ENCODE measurements at regions not wholly inside any gene's neighbourhood (a gene's known extent, or its start where the extent isn't known, plus 50 kb on each side); places are given as distances from the start of the nearest gene placed in this dataset.

DNA sequence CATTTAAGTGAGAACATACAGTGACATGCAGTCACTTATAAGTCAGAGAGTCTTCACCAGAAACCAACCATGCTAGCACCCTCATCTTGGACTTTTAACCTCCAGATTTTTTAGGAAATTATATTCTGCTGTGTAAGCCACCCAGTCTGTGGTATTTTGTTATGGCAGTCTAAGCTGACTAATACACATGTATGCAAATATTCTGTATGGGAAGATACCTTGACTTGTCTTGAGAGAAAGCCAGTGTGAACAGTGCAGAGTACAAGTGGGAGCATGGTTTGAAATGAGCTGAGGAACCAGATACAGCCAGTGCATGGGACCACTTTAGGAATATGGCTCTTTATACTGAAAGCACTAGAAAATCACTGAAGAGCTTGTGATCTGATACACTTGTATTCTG, 110.4 kb upstream of the MAP9 start:
- CTCF ChIA-PET = no interaction called here
- Histone ChIP-seq H4K20me1 (ENCODE audit: insufficient read depth) (no peaks in the 10 kb centered on the region), H3K4me3 (no peak overlapping the region), H2AFZ (no peak overlapping the region), H3K9me2 (ENCODE audit: insufficient read depth) (no peaks in the 10 kb centered on the region), H3K36me3 (ENCODE audit: low read depth) (no peaks in the 10 kb centered on the region), H3K27me3 (ENCODE audit: insufficient read depth, low read depth) (no peaks in the 10 kb centered on the region), H3K4me1 (replicated peaks; ENCODE audit: insufficient read depth) (no peaks in the 10 kb centered on the region), H3F3A (ENCODE audit: insufficient read depth, low read depth) (no peaks in the 10 kb centered on the region), H3K79me2 (ENCODE audit: low read depth) (no peaks in the 10 kb centered on the region), H3K27ac (no peak overlapping the region), H3K4me2 (no peak overlapping the region), H3K9me3 (ENCODE audit: insufficient read depth, low read depth) (no peaks in the 10 kb centered on the region)
- POLR2A ChIA-PET (ENCODE audit: unreplicated experiment) = no interaction called here
- DNase-seq = no peak
- TF ChIP-seq EZH2 (IDR thresholded peaks at IDR 0.05; ENCODE audit: low read depth) = no peak
- no peak for TF ChIP-seq CTCF (conservative IDR thresholded peaks at IDR 0.05)
- BruUV-seq (replicated peaks) = no TSS peak
- intact Hi-C loops (cut with micrococcal nuclease; ENCODE audit: unreplicated experiment) = no loop called here

DNA sequence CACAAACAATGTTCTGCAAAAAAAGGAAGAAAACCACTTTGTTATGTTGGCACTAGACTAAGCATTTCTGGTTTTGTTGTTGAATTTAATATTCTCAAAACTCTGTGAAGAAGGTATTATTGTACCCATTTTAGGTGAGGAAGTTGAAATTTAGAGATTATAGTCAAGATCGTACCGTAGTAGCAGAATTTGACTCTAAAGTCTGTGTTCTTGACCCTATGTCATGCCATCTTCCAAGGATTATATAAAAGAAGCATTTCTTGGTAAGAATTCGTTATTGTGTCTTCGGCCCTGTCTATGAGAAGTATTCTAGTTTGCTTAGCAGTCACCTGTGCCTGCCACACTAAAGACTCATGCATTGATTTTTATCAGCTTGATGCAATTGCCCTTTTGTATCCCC, 104.4 kb upstream of the MAP9 start:
- BruUV-seq (replicated peaks) = no TSS peak
- no peak overlapping the region for H3K4me3 ChIP-seq
- no peaks in the 10 kb centered on the region for H3K79me2 ChIP-seq (ENCODE audit: low read depth)
- no peaks in the 10 kb centered on the region for H3K9me2 ChIP-seq (ENCODE audit: insufficient read depth)
- no peak overlapping the region for H3K27ac ChIP-seq
- TF ChIP-seq EZH2 (IDR thresholded peaks at IDR 0.05; ENCODE audit: low read depth) = no peak
- TF ChIP-seq CTCF (conservative IDR thresholded peaks at IDR 0.05) = no peak
- ChIA-PET CTCF (no interaction called here), POLR2A (ENCODE audit: unreplicated experiment) (no interaction called here)
- no peaks in the 10 kb centered on the region for H3K27me3 ChIP-seq (ENCODE audit: insufficient read depth, low read depth)
- no peak for DNase-seq
- H3K4me2 ChIP-seq = no peak overlapping the region
- H3F3A ChIP-seq (ENCODE audit: insufficient read depth, low read depth) = no peaks in the 10 kb centered on the region
- no peaks in the 10 kb centered on the region for H3K36me3 ChIP-seq (ENCODE audit: low read depth)
- 0 out of 2 replicates have a peak, but pooled peaks cover 3% of the 10 kb centered on the region for H3K9me3 ChIP-seq (ENCODE audit: insufficient read depth, low read depth)
- intact Hi-C loops (cut with micrococcal nuclease; ENCODE audit: unreplicated experiment) = no loop called here
- H2AFZ ChIP-seq = no peak overlapping the region
- H3K4me1 ChIP-seq (replicated peaks; ENCODE audit: insufficient read depth) = no peaks in the 10 kb centered on the region
- H4K20me1 ChIP-seq (ENCODE audit: insufficient read depth) = no peaks in the 10 kb centered on the region

DNA sequence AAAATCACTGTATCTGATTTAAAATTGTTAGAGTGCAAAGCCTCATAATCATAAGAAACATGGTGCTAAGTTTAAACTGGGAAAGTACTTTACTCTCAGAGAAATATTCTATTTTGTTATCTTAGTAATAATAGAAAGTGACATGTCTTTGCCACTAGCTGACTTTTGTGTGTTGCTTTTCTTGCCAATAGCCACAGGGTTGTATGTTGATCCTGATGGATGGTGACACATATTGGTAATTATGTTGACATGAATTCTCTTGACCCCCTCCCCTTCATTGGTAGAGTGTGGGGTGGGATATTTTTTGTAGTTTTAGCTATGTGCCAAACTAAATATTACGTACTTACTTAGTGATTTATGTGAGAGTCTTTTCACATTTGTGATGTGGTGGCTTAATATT, 103.1 kb upstream of the MAP9 start:
- Histone ChIP-seq H4K20me1 (ENCODE audit: insufficient read depth) (no peaks in the 10 kb centered on the region), H3K27ac (no peak overlapping the region), H3K4me3 (no peak overlapping the region), H3K79me2 (ENCODE audit: low read depth) (no peaks in the 10 kb centered on the region), H3K4me2 (no peak overlapping the region), H2AFZ (no peak overlapping the region), H3K27me3 (ENCODE audit: insufficient read depth, low read depth) (no peaks in the 10 kb centered on the region), H3K9me2 (ENCODE audit: insufficient read depth) (no peaks in the 10 kb centered on the region), H3F3A (ENCODE audit: insufficient read depth, low read depth) (no peaks in the 10 kb centered on the region), H3K4me1 (replicated peaks; ENCODE audit: insufficient read depth) (no peaks in the 10 kb centered on the region), H3K9me3 (ENCODE audit: insufficient read depth, low read depth) (0 out of 2 replicates have a peak, but pooled peaks cover 3% of the 10 kb centered on the region), H3K36me3 (ENCODE audit: low read depth) (no peaks in the 10 kb centered on the region)
- intact Hi-C loops (cut with micrococcal nuclease; ENCODE audit: unreplicated experiment) = no loop called here
- TF ChIP-seq CTCF (conservative IDR thresholded peaks at IDR 0.05) (no peak), EZH2 (IDR thresholded peaks at IDR 0.05; ENCODE audit: low read depth) (no peak)
- no TSS peak for BruUV-seq (replicated peaks)
- POLR2A ChIA-PET (ENCODE audit: unreplicated experiment) = no interaction called here
- no peak for DNase-seq
- CTCF ChIA-PET = no interaction called here
